ENCODE measurements at regions not wholly inside any gene's neighbourhood (a gene's known extent, or its start where the extent isn't known, plus 50 kb on each side); places are given as distances from the start of the nearest gene placed in this dataset.

DNA sequence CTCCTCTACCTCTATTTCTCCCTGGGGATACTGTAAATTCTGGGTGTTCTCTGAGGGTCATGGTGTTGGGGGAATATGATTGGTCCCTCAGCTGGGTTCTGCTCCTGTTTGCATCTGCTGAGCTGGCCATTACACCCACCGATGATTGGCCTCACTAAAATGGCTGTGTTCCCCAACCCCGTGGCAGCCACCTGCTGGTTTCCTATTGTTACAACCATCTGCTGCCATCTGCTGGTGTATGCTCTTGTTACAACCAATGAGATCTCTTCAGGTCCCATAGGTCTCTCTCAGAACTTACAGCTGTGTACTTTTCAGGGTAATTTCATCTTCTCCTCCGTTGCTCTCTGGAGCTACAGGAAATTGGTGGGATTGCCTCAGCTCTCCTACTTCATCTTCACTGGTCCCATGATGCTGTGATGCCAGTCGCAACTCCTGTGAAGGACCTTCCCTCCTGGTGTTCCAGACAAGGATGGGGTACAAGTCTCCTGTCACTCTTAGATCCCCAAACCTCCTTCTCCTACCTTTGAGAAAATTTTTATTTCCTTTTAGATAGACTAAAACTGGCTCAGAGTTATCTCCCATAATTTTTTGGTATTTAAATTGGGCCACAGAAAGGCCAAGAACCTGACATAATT is 303.5 kb upstream of the SMIM30 start:
- Histone ChIP-seq H3K4me3 (ENCODE audit: low read depth in 2 of 2, low read length in 1 of 2) (no peak overlapping the region; a peak in 1 of 4 replicates), H3K27me3 (ENCODE audit: insufficient read depth) (no peaks in the 10 kb centered on the region), H3F3A (replicated peaks; ENCODE audit: insufficient read depth) (no peaks in the 10 kb centered on the region), H3K9me3 (no peaks in the 10 kb centered on the region), H3K9me2 (no peaks in the 10 kb centered on the region), H3K9ac (no peak overlapping the region), H3K27ac (ENCODE audit: low read depth in 2 of 2, low read length in 1 of 2) (no peak overlapping the region), H3K79me2 (ENCODE audit: insufficient read depth) (no peaks in the 10 kb centered on the region), H3K4me2 (no peak overlapping the region), H2AFZ (ENCODE audit: low read depth) (peak overlapping the region; percentile 36; the same call in 1 of the 2 replicates), H3K4me1 (ENCODE audit: control insufficient read depth in 1 of 2, insufficient read depth in 2 of 2, low read depth in 1 of 2, low read length in 1 of 2) (peaks cover 0 to 2% of the 10 kb centered on the region in 2 experiments; a peak in 1 of 4 replicates), H3K36me3 (replicated peaks in 1 of 2; ENCODE audit: control insufficient read depth in 1 of 2, insufficient read depth in 2 of 2, low read length in 1 of 2) (no peaks in the 10 kb centered on the region), H4K20me1 (ENCODE audit: insufficient read depth) (no peaks in the 10 kb centered on the region)
- TF ChIP-seq, protein P1, sequence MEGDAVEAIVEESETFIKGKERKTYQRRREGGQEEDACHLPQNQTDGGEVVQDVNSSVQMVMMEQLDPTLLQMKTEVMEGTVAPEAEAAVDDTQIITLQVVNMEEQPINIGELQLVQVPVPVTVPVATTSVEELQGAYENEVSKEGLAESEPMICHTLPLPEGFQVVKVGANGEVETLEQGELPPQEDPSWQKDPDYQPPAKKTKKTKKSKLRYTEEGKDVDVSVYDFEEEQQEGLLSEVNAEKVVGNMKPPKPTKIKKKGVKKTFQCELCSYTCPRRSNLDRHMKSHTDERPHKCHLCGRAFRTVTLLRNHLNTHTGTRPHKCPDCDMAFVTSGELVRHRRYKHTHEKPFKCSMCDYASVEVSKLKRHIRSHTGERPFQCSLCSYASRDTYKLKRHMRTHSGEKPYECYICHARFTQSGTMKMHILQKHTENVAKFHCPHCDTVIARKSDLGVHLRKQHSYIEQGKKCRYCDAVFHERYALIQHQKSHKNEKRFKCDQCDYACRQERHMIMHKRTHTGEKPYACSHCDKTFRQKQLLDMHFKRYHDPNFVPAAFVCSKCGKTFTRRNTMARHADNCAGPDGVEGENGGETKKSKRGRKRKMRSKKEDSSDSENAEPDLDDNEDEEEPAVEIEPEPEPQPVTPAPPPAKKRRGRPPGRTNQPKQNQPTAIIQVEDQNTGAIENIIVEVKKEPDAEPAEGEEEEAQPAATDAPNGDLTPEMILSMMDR (IDR thresholded peaks at IDR 0.05): peak; percentile 97
- peak; percentile 65; the same call in 1 of the 2 replicates for TF ChIP-seq RCOR1 (IDR thresholded peaks at IDR 0.05; ENCODE audit: low read length)
- TF ChIP-seq, protein P2, sequence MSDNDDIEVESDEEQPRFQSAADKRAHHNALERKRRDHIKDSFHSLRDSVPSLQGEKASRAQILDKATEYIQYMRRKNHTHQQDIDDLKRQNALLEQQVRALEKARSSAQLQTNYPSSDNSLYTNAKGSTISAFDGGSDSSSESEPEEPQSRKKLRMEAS (IDR thresholded peaks at IDR 0.05; ENCODE audit: low read depth): peak; percentile 72; the same call in 1 of the 2 replicates
- peak; percentile 31; the same call in 1 of the 2 replicates for TF ChIP-seq TCF12 (IDR thresholded peaks at IDR 0.05)
- peak; percentile 56; the same call in 1 of the 2 replicates for TF ChIP-seq MXI1 (IDR thresholded peaks at IDR 0.05; ENCODE audit: low read depth, low read length)
- TF ChIP-seq CHD2 (IDR thresholded peaks at IDR 0.05; ENCODE audit: low read length, partially characterized antibody): no peak
- TF ChIP-seq, protein P3, sequence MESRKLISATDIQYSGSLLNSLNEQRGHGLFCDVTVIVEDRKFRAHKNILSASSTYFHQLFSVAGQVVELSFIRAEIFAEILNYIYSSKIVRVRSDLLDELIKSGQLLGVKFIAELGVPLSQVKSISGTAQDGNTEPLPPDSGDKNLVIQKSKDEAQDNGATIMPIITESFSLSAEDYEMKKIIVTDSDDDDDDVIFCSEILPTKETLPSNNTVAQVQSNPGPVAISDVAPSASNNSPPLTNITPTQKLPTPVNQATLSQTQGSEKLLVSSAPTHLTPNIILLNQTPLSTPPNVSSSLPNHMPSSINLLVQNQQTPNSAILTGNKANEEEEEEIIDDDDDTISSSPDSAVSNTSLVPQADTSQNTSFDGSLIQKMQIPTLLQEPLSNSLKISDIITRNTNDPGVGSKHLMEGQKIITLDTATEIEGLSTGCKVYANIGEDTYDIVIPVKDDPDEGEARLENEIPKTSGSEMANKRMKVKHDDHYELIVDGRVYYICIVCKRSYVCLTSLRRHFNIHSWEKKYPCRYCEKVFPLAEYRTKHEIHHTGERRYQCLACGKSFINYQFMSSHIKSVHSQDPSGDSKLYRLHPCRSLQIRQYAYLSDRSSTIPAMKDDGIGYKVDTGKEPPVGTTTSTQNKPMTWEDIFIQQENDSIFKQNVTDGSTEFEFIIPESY (IDR thresholded peaks at IDR 0.05; ENCODE audit: borderline replicate concordance, low read depth): no peak
- TF ChIP-seq RAD21 (IDR thresholded peaks at IDR 0.05; ENCODE audit: low read length): peak; percentile 98
- no peak for TF ChIP-seq TAF1 (IDR thresholded peaks at IDR 0.05; ENCODE audit: borderline replicate concordance, low read depth, low read length)
- peak; percentile 76; the same call in 1 of the 2 replicates for TF ChIP-seq YY1 (IDR thresholded peaks at IDR 0.05; ENCODE audit: low read depth)
- TF ChIP-seq SMC3 (IDR thresholded peaks at IDR 0.05; ENCODE audit: low read depth, low read length): peak; percentile 99
- peak; percentile 57; the same call in 1 of the 2 replicates for TF ChIP-seq RFX5 (IDR thresholded peaks at IDR 0.05; ENCODE audit: low read length)
- TF ChIP-seq NRF1 (IDR thresholded peaks at IDR 0.05; ENCODE audit: low read depth, low read length): no peak
- TF ChIP-seq, protein P4, sequence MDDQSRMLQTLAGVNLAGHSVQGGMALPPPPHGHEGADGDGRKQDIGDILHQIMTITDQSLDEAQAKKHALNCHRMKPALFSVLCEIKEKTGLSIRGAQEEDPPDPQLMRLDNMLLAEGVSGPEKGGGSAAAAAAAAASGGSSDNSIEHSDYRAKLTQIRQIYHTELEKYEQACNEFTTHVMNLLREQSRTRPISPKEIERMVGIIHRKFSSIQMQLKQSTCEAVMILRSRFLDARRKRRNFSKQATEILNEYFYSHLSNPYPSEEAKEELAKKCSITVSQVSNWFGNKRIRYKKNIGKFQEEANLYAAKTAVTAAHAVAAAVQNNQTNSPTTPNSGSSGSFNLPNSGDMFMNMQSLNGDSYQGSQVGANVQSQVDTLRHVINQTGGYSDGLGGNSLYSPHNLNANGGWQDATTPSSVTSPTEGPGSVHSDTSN (IDR thresholded peaks at IDR 0.05): no peak
- CTCF ChIA-PET: interaction anchor here (0.5 to 6.8 kb wide), 68 partner anchors 10 to 1658 kb away, joined by 3 to 85 read pairs (median 4); partner anchors contain the start of gene GPR85
- 16% methylated on average over 4 of the region's 4 CpGs for WGBS (ENCODE audit: low lambda C conversion rate)
- peak; percentile 64 for DNase-seq
- POLR2A ChIA-PET: interaction anchor here (0.7 to 1.0 kb wide), 2 partner anchors 262 to 482 kb away, joined by 3 read pairs; a partner anchor contains a TSS
